ENCODE measurements at regions not wholly inside any gene's neighbourhood (a gene's known extent, or its start where the extent isn't known, plus 50 kb on each side); places are given as distances from the start of the nearest gene placed in this dataset.

DNA sequence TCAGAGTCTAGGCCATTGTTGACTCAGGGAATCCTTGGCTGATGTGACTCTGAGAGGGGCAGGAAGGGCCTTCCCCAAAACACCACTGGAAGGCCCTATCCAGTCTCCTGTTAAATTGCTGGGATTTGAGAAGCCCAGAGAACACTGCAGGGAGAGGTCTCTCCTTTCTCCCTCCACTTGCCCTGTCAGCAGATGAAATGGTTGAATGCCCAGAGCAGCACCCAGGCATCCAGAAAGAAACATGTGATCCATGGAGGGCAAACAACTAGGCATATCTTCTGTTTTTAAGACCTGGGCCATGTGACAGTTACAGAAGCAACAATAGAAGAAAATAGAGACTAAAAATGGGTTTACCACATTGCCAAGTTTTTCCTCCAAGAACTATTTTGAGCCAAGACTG lies 291.1 kb downstream of the QDPR start:
- TF ChIP-seq CTCF (IDR thresholded peaks at IDR 0.05): no peak
- TF ChIP-seq POLR2A (IDR thresholded peaks at IDR 0.05): no peak
- TF ChIP-seq POLR2AphosphoS5 (IDR thresholded peaks at IDR 0.05): no peak

Data from prostate gland (tissue), 2 donors.